Fibroblast of lung (primary cell): ENCODE measurements at regions not wholly inside any gene's neighbourhood (a gene's known extent, or its start where the extent isn't known, plus 50 kb on each side); places are given as distances from the start of the nearest gene placed in this dataset.

Source experiments
- CTCF ChIP-seq, 2 donors: IDR thresholded peaks in 1 of 2; conservative IDR thresholded peaks in 1 of 2; 1 replicate in 1 of 2; 2 replicates in 1 of 2; pipeline ENCODE4 v1.5.1; 2011 to 2012; ENCODE audit warnings: low read length in 2 of 2, control low read depth in 1 of 2, inconsistent platforms in 1 of 2, low read depth in 1 of 2, mild to moderate bottlenecking in 1 of 2
- EZH2 ChIP-seq: IDR thresholded peaks from 2 replicates; pipeline ENCODE4 v1.5.1; 2012; ENCODE audit warnings: low read length, control low read depth, mild to moderate bottlenecking; ENCODE audit errors: missing control alignments

GRCh38 chr12:14262771-14263511, 102.5 kb upstream of the ATF7IP start:
- TF ChIP-seq CTCF (conservative IDR thresholded peaks at IDR 0.05 in 1 of 2, IDR thresholded peaks at IDR 0.05 in 1 of 2; ENCODE audit: low read depth in 1 of 2, low read length in 2 of 2) (no peak), EZH2 (no peak)
